Endothelial cell of umbilical vein (primary cell): ENCODE measurements at regions not wholly inside any gene's neighbourhood (a gene's known extent, or its start where the extent isn't known, plus 50 kb on each side); places are given as distances from the start of the nearest gene placed in this dataset.

Experiments used
- BruUV-seq: library from RNA; stranded (reverse); fragments of 400-500 nt; replicated peaks from 2 replicates; lab custom pipeline; 2021; lab: Mats Ljungman, UMichigan
- CTCF ChIA-PET: fragments of 300-600, 350-600 bp; sonication (Branson Sonifier 250); formaldehyde crosslinking; loops from one replicate; lab custom pipeline; 2021; ENCODE audit warnings: antibody characterized with exemption, inconsistent platforms; lab: Charles Lee
- POLR2A ChIA-PET: fragments of 300-600, 350-600 bp; sonication (Branson Sonifier 250); formaldehyde crosslinking; loops from one replicate; lab custom pipeline; 2021; ENCODE audit warnings: antibody characterized with exemption, inconsistent platforms; lab: Charles Lee
- DNase-seq: peaks from one replicate; pipeline ENCODE4 v3.0.0-alpha.2; 2011; ENCODE audit warnings: low read depth, low spot score
- FAIRE-seq: peaks from 2 replicates; lab custom pipeline; 2011; peaks lifted over from hg19 to GRCh38; lab: Jason Lieb, UNC
- H2AFZ ChIP-seq: 2 replicates; pipeline ENCODE4 v1.6.0; 2012; ENCODE audit warnings: low read depth, low read length, control low read depth, inconsistent platforms
- H3K27ac ChIP-seq: 2 replicates; pipeline ENCODE4 v1.5.1; 2011; ENCODE audit warnings: low read depth, mild to moderate bottlenecking, control low read depth, low read length, moderate library complexity; ENCODE audit not compliant: insufficient read depth
- H3K27me3 ChIP-seq, 2 experiments: 2 replicates each; pipeline versions ENCODE4 v1.6.0 to v1.6.1; 2011; ENCODE audit warnings: low read length in 2 of 2, mixed read lengths in 1 of 2; ENCODE audit not compliant: control insufficient read depth in 2 of 2, insufficient read depth in 2 of 2
- H3K36me3 ChIP-seq, 2 experiments: 2 replicates in 1 of 2; 3 replicates in 1 of 2; pipeline ENCODE4 v1.5.1; 2011; ENCODE audit warnings: low read length in 2 of 2, mild to moderate bottlenecking in 1 of 2, moderate library complexity in 1 of 2; ENCODE audit not compliant: control insufficient read depth in 2 of 2, insufficient read depth in 2 of 2; ENCODE audit errors: extremely low read depth in 1 of 2
- H3K4me1 ChIP-seq: 3 replicates; pipeline ENCODE4 v1.5.1; 2011; ENCODE audit warnings: mild to moderate bottlenecking, low read length; ENCODE audit not compliant: control insufficient read depth, insufficient read depth; ENCODE audit errors: extremely low read depth
- H3K4me2 ChIP-seq: 2 replicates; pipeline ENCODE4 v1.6.1; 2011; ENCODE audit warnings: low read length, control low read depth, mixed read lengths; ENCODE audit not compliant: insufficient read depth
- H3K4me3 ChIP-seq, 3 experiments: fragments of 200-600 bp in 1 of 3; sonication (generic), shearing (Covaris generic) in 1 of 3; replicated peaks in 1 of 3; 2 replicates each; pipeline ENCODE4 v1.5.1; 2011 to 2016; ENCODE audit warnings: control low read depth in 3 of 3, low read length in 3 of 3, mild to moderate bottlenecking in 2 of 3, inconsistent platforms in 1 of 3, low read depth in 1 of 3, moderate library complexity in 1 of 3; ENCODE audit not compliant: insufficient read depth in 1 of 3
- H3K79me2 ChIP-seq: 2 replicates; pipeline ENCODE4 v1.6.0; 2012; ENCODE audit warnings: low read length, inconsistent platforms; ENCODE audit not compliant: control insufficient read depth, insufficient read depth
- H3K9ac ChIP-seq: replicated peaks from 2 replicates; pipeline ENCODE3; 2011; ENCODE audit warnings: low read length, control low read depth; ENCODE audit not compliant: insufficient read depth; ENCODE audit errors: extremely low read depth
- H3K9me1 ChIP-seq: replicated peaks from 3 replicates; pipeline ENCODE4 v1.6.0; 2011; ENCODE audit warnings: mild to moderate bottlenecking, low read length; ENCODE audit not compliant: control insufficient read depth, insufficient read depth; ENCODE audit errors: extremely low read depth
- H3K9me3 ChIP-seq: replicated peaks from 2 replicates; pipeline ENCODE4 v1.5.1; 2012; ENCODE audit warnings: low read length, inconsistent platforms; ENCODE audit not compliant: control insufficient read depth, insufficient read depth
- H4K20me1 ChIP-seq: replicated peaks from 2 replicates; pipeline ENCODE3; 2011; ENCODE audit warnings: mild to moderate bottlenecking, low read length; ENCODE audit not compliant: control insufficient read depth, insufficient read depth; ENCODE audit errors: extremely low read depth
- EZH2 ChIP-seq: IDR thresholded peaks from 2 replicates; pipeline ENCODE4 v1.6.1; 2012; ENCODE audit warnings: borderline replicate concordance, low read depth, mild to moderate bottlenecking, moderate library complexity, low read length, inconsistent platforms; ENCODE audit not compliant: severe bottlenecking
- FOS ChIP-seq: IDR thresholded peaks from 2 replicates; pipeline ENCODE4 v1.6.1; 2011; ENCODE audit warnings: mild to moderate bottlenecking, low read length, moderate library complexity, borderline replicate concordance; ENCODE audit not compliant: insufficient read depth
- GATA2 ChIP-seq: IDR thresholded peaks from 2 replicates; pipeline ENCODE4 v1.7.0; 2011; ENCODE audit warnings: low read depth, mild to moderate bottlenecking, moderate library complexity, mixed read lengths, low read length; ENCODE audit not compliant: insufficient read length, insufficient read depth
- JUN ChIP-seq: IDR thresholded peaks from 2 replicates; pipeline ENCODE4 v1.6.1; 2011; ENCODE audit warnings: borderline replicate concordance, low read depth; ENCODE audit not compliant: insufficient read length, insufficient read depth
- MYC ChIP-seq: IDR thresholded peaks from one replicate; pipeline ENCODE4 v1.6.1; 2011; ENCODE audit warnings: mild to moderate bottlenecking, low read depth, low read length
- POLR2A ChIP-seq: IDR thresholded peaks from 2 replicates; pipeline ENCODE4 v1.6.1; 2012; ENCODE audit warnings: low read depth, mild to moderate bottlenecking, control low read depth, low read length
- POLR2AphosphoS5 ChIP-seq: IDR thresholded peaks from 2 replicates; pipeline ENCODE4 v1.6.1; 2012; ENCODE audit warnings: low read depth, mild to moderate bottlenecking, control low read depth, low read length, moderate library complexity; ENCODE audit not compliant: insufficient read depth
- dilution Hi-C: fragments of 300-500 bp; cut with MboI; formaldehyde crosslinking; loops from one replicate; pipeline ENCODE4 v1.15.0; 2019; ENCODE audit warnings: low sequenced_read_pairs; ENCODE audit not compliant: extremely low pct_ligation_motif_present
- intact Hi-C: fragments of 100-400 bp; cut with micrococcal nuclease; formaldehyde crosslinking; loops from one replicate; pipeline ENCODE4 v1.10.0; 2022
- TF ChIP-seq, protein P1 (sequence below): IDR thresholded peaks from 2 replicates; pipeline ENCODE4 v1.6.1; 2011; ENCODE audit not compliant: insufficient read depth, insufficient read length
- TF ChIP-seq, protein P2 (sequence below), 2 donors: IDR thresholded peaks; 1 replicate in 1 of 2; 2 replicates in 1 of 2; pipeline ENCODE4 v1.5.1; 2011; ENCODE audit warnings: low read length in 2 of 2, mild to moderate bottlenecking in 2 of 2, moderate library complexity in 2 of 2, control low read depth in 1 of 2, inconsistent platforms in 1 of 2, low read depth in 1 of 2; ENCODE audit not compliant: insufficient read depth in 1 of 2; ENCODE audit errors: extremely low read depth in 1 of 2

GRCh38 chr1:5740865-5741860 lies 251.1 kb downstream of the NPHP4 start:
- BruUV-seq = no TSS peak
- Histone ChIP-seq H3K79me2 (no peaks in the 10 kb centered on the region), H3K9ac (no peak overlapping the region), H3K4me2 (no peak overlapping the region), H2AFZ (no peak overlapping the region), H3K27me3 (no peaks in the 10 kb centered on the region), H3K9me3 (peaks cover 3% of the 10 kb centered on the region), H3K27ac (no peak overlapping the region), H3K36me3 (no peaks in the 10 kb centered on the region), H3K4me3 (no peak overlapping the region), H3K4me1 (no peaks in the 10 kb centered on the region), H4K20me1 (no peaks in the 10 kb centered on the region), H3K9me1 (no peaks in the 10 kb centered on the region)
- ChIA-PET POLR2A (interaction anchor here (0.6 kb wide), 1 partner anchor 204 kb away, joined by 3 read pairs; no protein-coding TSS in a partner anchor), CTCF (no interaction called here)
- DNase-seq = no peak
- intact Hi-C loops (no loop called here), dilution Hi-C loops (no loop called here)
- no peak for FAIRE-seq
- TF ChIP-seq, protein P1, sequence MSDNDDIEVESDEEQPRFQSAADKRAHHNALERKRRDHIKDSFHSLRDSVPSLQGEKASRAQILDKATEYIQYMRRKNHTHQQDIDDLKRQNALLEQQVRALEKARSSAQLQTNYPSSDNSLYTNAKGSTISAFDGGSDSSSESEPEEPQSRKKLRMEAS = no peak
- TF ChIP-seq POLR2A (no peak), JUN (no peak), EZH2 (no peak), MYC (no peak), GATA2 (no peak), POLR2AphosphoS5 (no peak), FOS (no peak)
- TF ChIP-seq, protein P2, sequence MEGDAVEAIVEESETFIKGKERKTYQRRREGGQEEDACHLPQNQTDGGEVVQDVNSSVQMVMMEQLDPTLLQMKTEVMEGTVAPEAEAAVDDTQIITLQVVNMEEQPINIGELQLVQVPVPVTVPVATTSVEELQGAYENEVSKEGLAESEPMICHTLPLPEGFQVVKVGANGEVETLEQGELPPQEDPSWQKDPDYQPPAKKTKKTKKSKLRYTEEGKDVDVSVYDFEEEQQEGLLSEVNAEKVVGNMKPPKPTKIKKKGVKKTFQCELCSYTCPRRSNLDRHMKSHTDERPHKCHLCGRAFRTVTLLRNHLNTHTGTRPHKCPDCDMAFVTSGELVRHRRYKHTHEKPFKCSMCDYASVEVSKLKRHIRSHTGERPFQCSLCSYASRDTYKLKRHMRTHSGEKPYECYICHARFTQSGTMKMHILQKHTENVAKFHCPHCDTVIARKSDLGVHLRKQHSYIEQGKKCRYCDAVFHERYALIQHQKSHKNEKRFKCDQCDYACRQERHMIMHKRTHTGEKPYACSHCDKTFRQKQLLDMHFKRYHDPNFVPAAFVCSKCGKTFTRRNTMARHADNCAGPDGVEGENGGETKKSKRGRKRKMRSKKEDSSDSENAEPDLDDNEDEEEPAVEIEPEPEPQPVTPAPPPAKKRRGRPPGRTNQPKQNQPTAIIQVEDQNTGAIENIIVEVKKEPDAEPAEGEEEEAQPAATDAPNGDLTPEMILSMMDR (IDR thresholded peaks at IDR 0.05; ENCODE audit: extremely low read depth in 1 of 2, insufficient read depth in 1 of 2, low read depth in 1 of 2, low read length in 2 of 2) = no peak
